OCI-LY3 (cell line): ENCODE measurements at regions not wholly inside any gene's neighbourhood (a gene's known extent, or its start where the extent isn't known, plus 50 kb on each side); places are given as distances from the start of the nearest gene placed in this dataset.

Experiments
- CTCF ChIP-seq: fragments of 200-600, 300-600 bp; sonication (generic); IDR thresholded peaks from 2 replicates; pipeline ENCODE4 v1.5.1; 2014; ENCODE audit warnings: antibody characterized with exemption, low read length, low read depth
- EZH2phosphoT487 ChIP-seq: fragments of 200-600 bp; shearing (Covaris generic); IDR thresholded peaks from 2 replicates; pipeline ENCODE4 v1.6.1; 2018; ENCODE audit warnings: antibody characterized with exemption, mixed run types, low read depth

- no peak for TF ChIP-seq CTCF
- TF ChIP-seq EZH2phosphoT487, result no peak
These were observed 170.0 kb upstream of the RPL34 start for GRCh38 chr4:108450236-108450898.
